Limb (tissue), 2 donors: ENCODE measurements at regions not wholly inside any gene's neighbourhood (a gene's known extent, or its start where the extent isn't known, plus 50 kb on each side); places are given as distances from the start of the nearest gene placed in this dataset.
"Not testable (repeated sequence)": the region's sequence is repeated elsewhere in the genome, so short reads cannot be mapped to it uniquely, and the experiment has no call there.

ENCODE experiments used
- DNase-seq, 2 donors: peaks; one replicate each; pipeline ENCODE4 v3.0.0-alpha.2; 2016; ENCODE audit errors: extremely low spot score in 2 of 2

DNA sequence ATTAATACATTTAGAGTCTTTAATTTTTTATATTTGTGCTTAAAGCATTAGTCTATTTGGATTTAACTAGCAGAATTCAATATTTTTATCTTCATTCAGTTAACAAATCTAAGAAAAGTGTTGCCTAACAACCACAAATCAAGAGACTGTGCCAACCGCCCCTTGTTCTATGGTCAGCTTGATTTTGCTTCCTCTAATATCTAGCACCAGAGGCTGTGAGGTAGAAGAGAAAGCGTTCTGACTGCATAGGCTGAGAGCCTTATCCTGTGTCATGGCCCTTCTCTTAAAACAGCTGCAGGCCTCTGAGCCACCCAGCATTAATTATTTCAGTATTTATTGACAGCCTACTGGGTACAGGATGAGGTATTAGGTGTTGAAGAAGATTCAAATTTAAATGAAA lies 693.0 kb upstream of the CDH6 start:
- DNase-seq = no peak

DNA sequence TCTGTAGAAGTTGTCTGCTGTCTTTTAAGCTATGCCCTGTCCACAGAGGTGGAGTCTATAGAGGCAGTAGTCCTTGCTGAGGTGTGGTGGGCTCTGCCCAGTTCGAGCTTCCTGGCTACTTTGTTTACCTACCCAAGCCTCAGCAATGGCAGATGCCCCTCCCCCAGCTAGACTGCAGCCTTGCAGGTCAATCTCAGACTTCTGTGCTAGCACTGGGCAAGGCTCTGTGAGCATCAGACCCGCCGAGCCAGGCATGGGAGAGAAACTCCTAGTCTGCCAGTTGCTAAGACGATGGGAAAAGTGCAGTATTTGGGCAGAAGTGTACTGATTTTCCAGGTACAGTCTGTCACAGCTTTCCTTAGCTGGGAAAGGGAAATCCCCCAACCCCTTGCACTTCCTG lies 694.1 kb upstream of the CDH6 start:
- no peak for DNase-seq

DNA sequence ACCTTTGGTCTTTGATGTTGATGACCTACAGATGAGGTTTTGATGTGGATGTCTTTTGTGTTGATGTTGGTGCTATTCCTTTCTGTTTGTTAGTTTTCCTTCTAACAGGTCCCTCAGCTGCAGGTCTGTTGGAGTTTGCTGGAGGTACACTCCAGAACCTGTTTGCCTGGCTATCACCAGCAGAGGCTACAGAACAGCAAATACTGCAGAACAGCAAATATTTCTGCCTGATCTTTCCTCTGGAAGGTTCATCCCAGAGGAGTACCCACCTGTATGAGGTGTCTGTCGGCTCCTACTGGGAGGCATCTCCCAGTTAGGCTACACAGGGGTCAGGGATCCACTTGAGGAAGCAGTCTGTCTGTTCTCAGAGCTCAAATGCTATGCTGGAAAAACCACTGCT lies 694.5 kb upstream of the CDH6 start:
- no peak for DNase-seq

DNA sequence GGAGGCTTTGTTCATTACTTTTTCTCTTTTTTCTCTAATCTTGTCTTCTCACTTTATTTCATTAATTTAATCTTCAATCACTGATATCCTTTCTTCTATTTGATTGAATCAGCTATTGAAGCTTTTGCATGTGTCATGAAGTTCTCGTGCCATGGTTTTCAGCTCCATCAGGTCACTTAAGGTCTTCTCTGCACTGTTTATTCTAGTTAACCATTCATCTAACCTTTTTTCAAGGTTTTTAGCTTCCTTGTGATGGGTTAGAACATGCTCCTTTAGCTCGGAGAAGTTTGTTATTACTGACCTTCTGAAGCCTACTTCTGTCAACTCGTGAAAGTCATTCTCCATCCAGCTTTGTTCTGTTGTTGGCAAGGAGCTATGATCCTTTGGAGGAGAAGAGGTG lies 695.0 kb upstream of the CDH6 start:
- DNase-seq = not testable (repeated sequence)

DNA sequence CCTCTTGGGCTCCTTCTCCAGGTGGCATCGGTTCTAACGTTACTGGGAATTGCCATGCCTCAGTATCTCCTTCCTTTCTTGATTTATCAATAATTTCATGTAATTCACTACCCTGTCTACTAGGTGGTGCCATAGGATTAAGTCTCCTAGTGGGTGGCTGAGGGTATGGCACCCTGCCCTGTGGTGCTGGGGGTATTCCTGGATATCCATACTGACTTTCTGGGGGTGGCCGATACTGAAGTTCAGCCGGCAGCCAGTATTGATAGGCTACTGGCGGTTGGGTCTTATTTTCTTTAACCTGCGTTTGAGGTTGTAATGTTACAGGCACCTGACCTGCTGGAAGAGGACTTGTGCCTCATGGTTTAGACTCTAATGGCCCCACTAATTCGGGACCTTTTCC lies 699.4 kb upstream of the CDH6 start:
- DNase-seq = not testable (repeated sequence)

DNA sequence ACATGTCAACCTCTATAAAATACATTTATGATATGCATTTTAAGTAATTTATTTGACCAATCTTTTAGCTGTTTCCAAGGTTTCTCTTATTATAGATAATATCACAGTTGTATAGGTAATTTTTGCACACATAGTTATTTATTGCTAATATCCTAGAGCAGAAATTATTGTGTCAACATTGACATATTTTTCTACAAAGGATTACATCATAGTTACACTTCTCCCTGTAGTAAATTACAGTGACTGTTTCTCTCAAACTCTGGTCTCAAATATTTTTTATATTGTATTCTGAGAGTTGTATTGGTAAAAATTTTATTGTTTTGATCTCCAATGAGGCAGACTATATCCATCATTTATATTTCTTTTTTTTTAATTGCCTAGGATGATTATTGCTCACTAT lies 714.4 kb upstream of the CDH6 start:
- DNase-seq = no peak

DNA sequence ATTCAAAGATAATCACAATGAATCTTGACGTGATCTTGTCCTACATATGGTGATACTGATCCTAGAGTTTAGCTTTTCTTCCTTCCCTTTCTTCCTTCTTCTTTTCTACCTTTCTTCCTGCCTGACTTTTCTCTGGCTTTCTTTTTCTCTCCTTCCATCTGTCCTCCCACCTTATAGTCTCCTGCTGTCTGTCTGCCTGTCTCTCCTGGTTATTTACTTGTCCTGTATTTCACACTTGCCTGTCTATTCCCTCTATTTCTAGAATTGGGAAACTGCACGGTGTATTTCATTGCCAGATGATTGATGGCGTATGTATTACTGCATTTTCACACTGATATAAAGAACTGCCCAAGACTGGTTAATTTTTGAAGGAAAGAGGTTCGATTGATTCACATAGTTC lies 718.1 kb upstream of the CDH6 start:
- no peak for DNase-seq

DNA sequence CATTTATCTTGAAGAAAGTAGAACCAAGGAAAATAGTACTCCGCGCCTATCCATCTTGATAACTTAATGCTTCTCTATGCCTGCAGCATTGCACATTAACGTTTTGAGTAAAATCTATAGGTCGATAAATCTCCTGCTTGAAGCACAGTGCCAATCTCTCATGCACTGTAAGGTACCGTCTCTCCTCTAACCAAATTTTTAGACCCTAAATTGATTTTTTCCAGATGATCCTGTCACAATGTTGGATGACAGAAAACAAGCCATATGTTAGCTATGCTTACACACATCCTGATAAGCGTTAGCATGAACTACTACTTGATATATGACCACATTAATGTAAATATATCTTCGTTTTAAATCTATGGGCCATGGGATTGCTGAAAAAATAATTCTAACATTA lies 723.8 kb upstream of the CDH6 start:
- DNase-seq = no peak

DNA sequence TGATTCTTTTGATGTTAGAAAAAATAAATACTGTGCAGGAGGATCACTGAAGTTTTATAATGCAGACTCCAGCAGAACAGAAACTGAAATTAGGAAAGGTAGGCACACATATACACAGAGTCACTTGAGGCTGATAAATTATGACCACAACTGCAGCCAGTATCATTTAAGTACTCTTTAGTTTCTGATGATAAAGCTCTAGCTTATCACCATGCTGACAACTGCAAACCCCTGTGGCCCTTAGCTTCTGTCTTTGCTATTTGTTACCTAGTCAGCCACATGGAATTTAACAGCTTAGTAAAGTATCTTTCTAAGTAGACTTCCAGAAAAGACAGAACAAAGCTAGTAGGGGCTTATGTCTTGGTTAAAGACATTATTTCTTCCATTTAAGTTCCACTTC lies 734.8 kb upstream of the CDH6 start:
- no peak for DNase-seq

DNA sequence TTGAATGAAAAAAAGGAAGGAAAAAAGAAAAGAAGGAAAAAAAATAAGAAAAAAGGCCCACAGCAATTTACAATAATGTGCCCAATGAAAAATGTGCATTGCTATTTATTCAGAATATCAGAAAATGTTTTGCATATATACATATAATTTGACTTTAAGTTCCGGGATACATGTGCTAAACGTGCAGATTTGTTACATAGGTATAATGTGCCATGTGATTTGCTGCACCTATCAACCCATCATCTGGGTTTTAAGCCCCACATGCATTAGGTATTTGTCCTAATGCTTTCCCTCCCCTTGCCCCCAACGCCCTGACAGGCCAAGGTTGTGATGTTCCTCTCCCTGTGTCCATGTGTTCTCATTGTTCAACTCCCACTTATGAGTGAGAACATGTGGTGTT lies 738.0 kb upstream of the CDH6 start:
- DNase-seq = not testable (repeated sequence)

DNA sequence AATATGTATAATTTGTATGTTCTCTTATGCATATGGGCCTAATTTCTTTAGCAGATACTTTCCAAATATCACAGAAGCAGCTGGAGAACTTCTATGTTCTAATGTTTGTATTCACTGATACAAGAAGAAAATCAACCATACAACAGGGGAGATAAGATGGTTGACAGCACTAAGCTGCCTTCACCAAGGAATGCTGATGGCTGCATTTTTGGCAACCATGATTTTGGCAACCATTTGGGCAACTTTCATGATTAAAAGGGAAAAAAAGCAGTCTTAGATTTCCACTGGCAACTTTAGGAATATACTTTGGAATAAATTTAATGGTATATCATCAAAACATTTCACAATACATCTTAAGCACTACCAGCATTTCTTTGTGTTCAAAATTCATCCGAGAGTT lies 740.3 kb upstream of the CDH6 start:
- DNase-seq = no peak

DNA sequence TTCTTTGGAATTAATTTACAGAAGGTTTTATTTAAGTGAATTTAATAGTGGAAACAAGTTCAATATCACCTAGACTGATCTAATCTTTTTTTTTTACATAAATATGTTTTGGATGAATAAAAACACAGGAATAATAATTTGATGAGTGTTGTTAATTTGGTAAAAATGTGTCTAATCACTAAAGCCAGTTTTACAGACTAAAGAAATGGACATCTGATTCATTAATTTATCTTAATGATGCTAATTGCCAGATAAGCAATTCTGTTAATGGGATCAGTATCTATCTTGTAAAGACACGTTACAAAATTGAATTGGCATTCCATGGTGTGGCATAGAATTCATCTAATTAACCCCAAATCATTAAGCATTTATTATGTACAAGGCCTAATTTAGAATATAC lies 743.3 kb upstream of the CDH6 start:
- no peak for DNase-seq

DNA sequence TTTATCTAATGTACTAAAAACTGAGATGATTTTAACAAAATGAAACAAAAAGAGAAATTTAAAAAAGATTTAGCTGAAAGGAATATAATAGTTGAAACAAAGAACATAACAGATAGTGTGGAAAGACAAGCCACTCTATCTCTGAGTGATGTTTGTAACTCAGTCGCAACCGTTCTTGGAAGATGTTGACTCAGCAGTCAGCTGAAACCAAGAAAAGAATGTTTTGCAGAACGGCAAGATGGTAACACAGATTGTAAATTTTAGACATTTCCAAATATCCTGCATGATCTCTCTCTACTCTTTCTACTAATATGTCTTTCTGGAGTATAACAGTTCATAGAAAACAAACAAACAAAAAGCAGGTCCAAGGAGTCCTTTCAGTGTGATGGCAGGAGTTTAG lies 746.1 kb upstream of the CDH6 start:
- DNase-seq = no peak

DNA sequence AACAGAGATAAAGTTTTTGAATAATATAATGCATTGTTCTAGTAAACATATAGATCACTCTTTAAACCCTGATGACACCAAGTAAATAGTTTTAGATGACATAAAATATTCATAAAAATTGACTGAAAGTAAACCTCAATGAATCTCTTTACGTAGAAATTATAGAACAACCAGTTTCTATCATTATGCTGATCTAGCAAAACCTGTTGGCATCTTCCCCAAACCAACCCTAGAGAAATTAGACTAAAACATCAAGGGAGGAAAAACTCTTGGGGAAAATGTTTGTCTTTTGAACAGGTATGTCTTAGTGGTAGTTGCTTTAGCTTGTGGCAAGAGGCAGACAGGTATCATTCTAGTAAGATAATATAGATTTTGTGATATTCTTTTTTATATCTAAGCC lies 747.0 kb upstream of the CDH6 start:
- no peak for DNase-seq

DNA sequence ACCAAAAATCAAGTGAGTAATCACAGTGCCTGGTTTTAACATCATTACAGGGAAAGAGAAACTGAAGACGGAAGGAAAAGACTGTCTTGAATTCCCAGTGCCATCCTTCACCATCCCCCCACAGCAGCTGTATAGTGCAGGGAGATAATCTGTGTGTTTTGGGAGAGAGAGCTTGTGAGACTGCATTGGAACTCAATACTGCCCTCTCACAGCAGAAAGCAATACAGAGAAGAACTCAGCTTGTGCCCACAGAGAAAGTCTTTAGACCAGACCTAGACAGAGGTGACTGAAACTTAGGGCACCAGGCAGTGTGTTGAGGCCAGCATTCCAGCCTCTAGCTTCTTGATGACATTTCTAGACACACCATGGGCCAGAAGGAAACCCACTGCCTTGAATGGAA lies 754.7 kb upstream of the CDH6 start:
- no peak for DNase-seq

DNA sequence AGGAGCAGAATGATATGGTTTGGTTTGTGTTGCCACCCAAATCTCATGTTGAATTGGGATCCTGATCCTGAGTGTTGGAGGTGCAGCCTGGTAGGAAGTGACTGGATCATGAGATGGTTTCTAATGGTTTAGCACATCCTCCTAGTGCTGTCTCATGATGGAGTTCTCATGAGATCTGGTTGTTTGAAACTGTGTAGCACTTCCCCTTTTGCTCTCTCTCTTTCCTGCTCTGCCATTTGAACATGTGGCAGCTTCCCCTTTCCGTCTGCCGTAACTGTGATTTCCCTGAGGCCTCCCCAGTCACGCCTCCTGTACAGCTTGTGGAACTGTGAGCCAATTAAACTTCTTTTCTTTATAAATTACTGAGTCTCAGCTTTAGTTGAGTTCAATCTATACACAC lies 756.8 kb upstream of the CDH6 start:
- no peak for DNase-seq

DNA sequence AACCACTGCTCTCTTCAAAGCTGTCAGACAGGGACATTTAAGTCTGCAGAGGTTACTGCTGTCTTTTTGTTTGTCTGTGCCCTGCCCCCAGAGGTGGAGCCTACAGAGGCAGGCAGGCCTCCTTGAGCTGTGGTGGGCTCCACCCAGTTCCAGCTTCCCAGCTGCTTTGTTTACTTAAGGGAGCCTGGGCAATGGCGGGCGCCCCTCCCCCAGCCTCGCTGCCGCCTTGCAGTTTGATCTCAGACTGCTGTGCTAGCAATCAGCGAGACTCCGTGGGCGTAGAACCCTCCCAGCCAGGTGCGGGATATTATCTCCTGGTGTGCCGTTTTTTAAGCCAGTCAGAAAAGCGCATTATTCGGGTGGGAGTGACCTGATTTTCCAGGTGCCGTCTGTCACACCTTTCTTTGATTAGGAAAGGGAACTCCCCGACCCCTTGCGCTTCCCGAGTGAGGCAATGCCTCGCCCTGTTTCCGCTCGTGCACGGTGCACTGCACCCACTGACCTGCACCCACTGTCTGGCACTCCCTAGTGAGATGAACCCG lies 764.5 kb upstream of the CDH6 start:
- DNase-seq = not testable (repeated sequence)

DNA sequence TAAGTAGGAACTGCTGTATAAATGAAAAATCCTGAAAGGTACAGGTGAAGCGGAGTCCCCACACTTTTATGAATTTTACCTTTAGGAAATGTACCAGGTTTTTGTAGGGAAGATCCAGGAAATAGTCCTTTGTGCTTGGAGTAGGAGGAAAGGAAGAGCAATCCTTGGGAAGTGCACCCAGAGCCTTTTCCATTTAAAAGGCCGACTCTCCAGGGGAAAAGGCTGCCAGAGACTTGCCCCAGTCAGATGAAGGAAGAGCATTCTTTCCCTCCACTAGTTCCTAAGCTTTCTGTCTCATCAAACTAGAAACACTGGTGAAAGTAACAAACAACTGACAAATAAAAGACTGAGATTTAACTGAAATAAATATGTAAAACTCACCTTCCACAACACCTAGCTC lies 779.4 kb upstream of the CDH6 start:
- no peak for DNase-seq

DNA sequence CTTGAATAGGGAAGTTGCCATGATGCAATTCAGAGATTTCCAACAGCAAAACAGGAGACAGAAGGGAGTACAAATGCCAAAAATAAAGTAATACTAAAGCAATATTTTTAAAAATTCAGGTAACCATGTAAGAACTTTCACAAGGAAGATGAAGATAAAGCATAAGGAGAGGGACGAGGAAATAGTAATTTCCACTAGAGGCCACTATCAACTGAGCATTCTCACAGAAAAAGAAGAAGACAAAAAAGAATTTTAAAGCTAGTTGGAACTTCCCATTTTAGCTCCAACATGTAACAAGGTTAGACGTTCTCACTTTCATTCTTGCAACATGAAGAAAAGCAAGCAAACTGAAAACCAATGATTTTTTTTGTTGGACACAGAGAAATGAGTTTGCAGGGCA lies 779.9 kb upstream of the CDH6 start:
- no peak for DNase-seq

DNA sequence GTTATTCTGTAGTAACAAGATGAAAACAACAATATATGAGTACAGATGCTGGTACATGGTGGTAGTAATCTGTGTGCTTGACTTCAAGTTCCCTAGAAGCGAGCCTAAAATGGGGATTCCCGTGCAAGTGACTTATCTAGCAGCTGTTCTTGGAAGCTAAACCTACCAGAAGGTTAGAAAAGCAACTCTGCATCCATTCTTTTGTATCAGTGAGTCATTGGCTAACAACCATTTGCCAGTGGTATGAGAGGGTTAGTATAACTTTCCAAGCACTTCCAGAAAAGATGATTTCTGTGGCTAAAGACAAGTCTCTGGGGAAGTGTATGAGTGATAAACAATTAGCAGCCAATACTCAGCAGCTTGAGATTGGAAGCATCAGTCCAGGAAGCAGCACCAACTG lies 787.7 kb upstream of the CDH6 start:
- no peak for DNase-seq

DNA sequence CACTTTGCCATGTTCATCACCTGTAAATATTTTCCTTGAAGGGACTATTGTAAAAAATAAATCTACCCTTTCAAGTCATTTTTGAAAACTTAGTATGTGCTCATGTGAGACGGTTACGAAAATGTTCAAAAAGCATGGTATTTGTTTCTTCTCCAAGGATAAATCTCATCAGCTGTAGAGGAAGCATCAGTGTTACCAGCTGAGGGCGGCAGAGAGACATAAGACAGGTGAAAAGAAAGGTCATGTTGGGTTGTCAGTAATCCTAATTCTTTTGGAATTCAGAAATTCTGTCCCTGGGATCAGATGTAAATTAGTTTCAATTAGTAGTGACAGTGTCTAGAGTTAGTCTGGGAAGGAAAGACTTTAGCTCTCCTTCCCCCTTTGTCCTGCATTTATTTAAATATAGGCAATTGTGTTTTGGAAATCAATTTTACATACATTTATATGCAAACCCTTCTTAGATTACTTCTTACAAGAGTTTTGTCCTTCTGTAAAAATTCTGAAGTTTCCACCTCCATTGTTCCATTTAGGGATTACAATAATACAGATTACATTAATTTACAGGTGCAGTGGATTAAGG lies 791.9 kb upstream of the CDH6 start:
- peak in 1 of 2 donors; percentile 58 for DNase-seq

DNA sequence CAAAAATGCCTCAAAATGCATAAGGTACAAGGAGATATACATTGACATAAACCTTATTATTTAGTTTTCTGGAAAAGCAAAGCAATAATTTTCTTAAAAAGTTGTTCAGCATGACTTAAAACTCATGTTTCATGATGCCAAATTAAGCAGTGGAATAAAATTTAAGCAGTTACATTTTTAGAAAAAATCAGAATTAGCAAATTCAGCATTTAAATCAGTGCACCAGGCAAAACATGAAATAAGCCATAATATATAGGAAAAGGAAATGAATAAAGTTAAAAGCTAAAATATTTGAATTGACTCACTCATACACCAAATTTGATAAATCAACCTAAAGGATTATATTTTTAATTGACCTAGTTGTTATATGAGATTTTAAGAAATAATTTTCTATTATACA lies 795.1 kb upstream of the CDH6 start:
- DNase-seq = no peak

DNA sequence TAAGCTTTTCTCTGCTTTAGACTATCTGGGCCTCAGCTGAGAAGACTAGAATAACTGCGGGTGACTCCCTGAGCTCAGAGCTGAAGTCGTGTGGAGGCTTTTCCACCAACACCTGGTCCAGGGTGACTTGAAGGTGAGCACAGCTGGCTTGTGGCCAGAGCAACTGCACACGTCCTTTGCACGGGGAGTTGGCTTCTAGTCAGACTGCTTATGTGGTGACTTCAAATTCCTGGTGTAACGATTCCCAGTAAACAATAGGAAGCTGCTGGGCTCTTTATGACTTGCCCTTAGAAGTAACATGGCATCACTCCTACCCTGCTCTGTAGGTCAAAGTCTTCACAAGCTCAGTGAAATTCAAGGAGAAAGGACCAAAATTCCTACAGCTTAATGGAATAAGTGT lies 800.6 kb upstream of the CDH6 start:
- no peak for DNase-seq

DNA sequence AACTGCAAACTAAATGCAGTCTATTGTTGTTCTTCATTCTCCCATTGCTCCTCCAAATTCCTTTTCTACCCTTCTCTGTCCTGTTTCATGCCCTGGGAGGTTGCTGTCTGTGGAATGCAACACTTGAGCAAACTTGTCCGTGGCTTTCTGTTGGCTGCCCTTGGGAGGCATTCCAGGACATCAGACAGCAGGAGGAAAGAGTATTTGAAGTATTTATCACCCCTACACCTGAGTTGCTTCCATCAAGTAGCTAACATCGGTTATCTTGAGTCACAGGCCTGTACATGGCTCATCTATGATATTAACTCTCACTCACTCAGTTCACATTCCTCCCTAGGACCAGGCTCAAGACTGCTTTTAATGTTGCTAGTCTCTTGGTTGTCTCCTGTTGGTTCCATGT lies 803.4 kb upstream of the CDH6 start:
- no peak for DNase-seq
